GM12878 (cell line): ENCODE measurements at regions not wholly inside any gene's neighbourhood (a gene's known extent, or its start where the extent isn't known, plus 50 kb on each side); places are given as distances from the start of the nearest gene placed in this dataset.

Source experiments
- ASH2L ChIP-seq: fragments of 300-600, 200-600 bp; sonication (generic); IDR thresholded peaks from 2 replicates; pipeline ENCODE4 v1.6.1; 2017; ENCODE audit warnings: low read depth, mild to moderate bottlenecking, borderline replicate concordance
- ATF2 ChIP-seq: IDR thresholded peaks from 2 replicates; pipeline ENCODE4 v1.6.1; 2012; ENCODE audit warnings: low read length, inconsistent platforms
- BCL3 ChIP-seq: IDR thresholded peaks from 2 replicates; pipeline ENCODE4 v1.6.1; 2011; ENCODE audit warnings: borderline replicate concordance, low read depth, mild to moderate bottlenecking, moderate library complexity, low read length; ENCODE audit not compliant: insufficient read depth, poor library complexity, severe bottlenecking
- BHLHE40 ChIP-seq, 2 experiments: fragments of 450-650 bp in 1 of 2; IDR thresholded peaks; 2 replicates each; pipeline ENCODE4 v1.6.1; 2011 to 2017; ENCODE audit warnings: low read depth in 2 of 2, borderline replicate concordance in 1 of 2, improper control_type of control experiment in 1 of 2, low read length in 1 of 2, mild to moderate bottlenecking in 1 of 2
- CEBPZ ChIP-seq: fragments of 150-350 bp; IDR thresholded peaks from 2 replicates; pipeline ENCODE4 v1.6.1; 2016; ENCODE audit warnings: low read depth, low read length
- CHD4 ChIP-seq: fragments of 200-600 bp; sonication (generic); IDR thresholded peaks from 2 replicates; pipeline ENCODE4 v1.6.1; 2016; ENCODE audit warnings: mild to moderate bottlenecking
- CREB1 ChIP-seq: IDR thresholded peaks from 2 replicates; pipeline ENCODE4 v1.6.1; 2012; ENCODE audit warnings: low read depth, mild to moderate bottlenecking, inconsistent platforms
- CREM ChIP-seq: IDR thresholded peaks from 2 replicates; pipeline ENCODE4 v1.6.1; 2014; ENCODE audit warnings: antibody characterized with exemption, low read depth
- DPF2 ChIP-seq: fragments of 450-650 bp; IDR thresholded peaks from 2 replicates; pipeline ENCODE4 v1.6.1; 2017; ENCODE audit warnings: mild to moderate bottlenecking
- E2F4 ChIP-seq: IDR thresholded peaks from 2 replicates; pipeline ENCODE4 v1.6.1; 2012; ENCODE audit warnings: low read depth, low read length, improper control_type of control experiment
- ESRRA ChIP-seq: IDR thresholded peaks from 2 replicates; pipeline ENCODE4 v1.6.1; 2012; ENCODE audit warnings: mild to moderate bottlenecking, low read length, improper control_type of control experiment
- GABPA ChIP-seq: IDR thresholded peaks from 2 replicates; pipeline ENCODE4 v1.6.1; 2014; ENCODE audit warnings: antibody characterized with exemption, low read depth, mild to moderate bottlenecking, inconsistent platforms
- IRF4 ChIP-seq: IDR thresholded peaks from 2 replicates; pipeline ENCODE4 v1.6.1; 2011; ENCODE audit warnings: low read depth, low read length
- JUNB ChIP-seq: IDR thresholded peaks from 2 replicates; pipeline ENCODE4 v1.6.1; 2016; ENCODE audit warnings: antibody characterized with exemption, mild to moderate bottlenecking
- JUND ChIP-seq: IDR thresholded peaks from 2 replicates; pipeline ENCODE4 v1.6.1; 2012; ENCODE audit warnings: low read depth, mild to moderate bottlenecking, low read length, improper control_type of control experiment, moderate library complexity
- KDM1A ChIP-seq: fragments of 200-600 bp; sonication (generic); IDR thresholded peaks from 2 replicates; pipeline ENCODE4 v1.6.1; 2016; ENCODE audit warnings: borderline replicate concordance
- LARP7 ChIP-seq: fragments of 450-650 bp; IDR thresholded peaks from 2 replicates; pipeline ENCODE4 v1.6.1; 2017; ENCODE audit warnings: mild to moderate bottlenecking
- SMARCA5 ChIP-seq: fragments of 450-650 bp; IDR thresholded peaks from 2 replicates; pipeline ENCODE4 v1.6.1; 2017; ENCODE audit warnings: mild to moderate bottlenecking
- TCF12 ChIP-seq: IDR thresholded peaks from 2 replicates; pipeline ENCODE4 v1.6.1; 2011; ENCODE audit warnings: low read depth, mild to moderate bottlenecking, low read length
- ZNF687 ChIP-seq: fragments of 450-650 bp; IDR thresholded peaks from 2 replicates; pipeline ENCODE4 v1.6.1; 2017; ENCODE audit warnings: mild to moderate bottlenecking, moderate library complexity

- TF ChIP-seq CREM = peak; percentile 60; the same call in 1 of the 2 replicates
- TF ChIP-seq E2F4 = no peak
- TF ChIP-seq JUND = 0 out of 2 replicates have a peak, but pooled peaks have one; percentile 17
- no peak for TF ChIP-seq DPF2
- TF ChIP-seq ATF2 = peak; percentile 87
- TF ChIP-seq BCL3 = peak; percentile 33
- TF ChIP-seq ZNF687 = peak; percentile 48; the same call in 1 of the 2 replicates
- TF ChIP-seq TCF12 = peak; percentile 53; the same call in 1 of the 2 replicates
- TF ChIP-seq LARP7 = no peak
- TF ChIP-seq CEBPZ = no peak
- no peak for TF ChIP-seq ASH2L
- TF ChIP-seq JUNB = peak; percentile 61
- TF ChIP-seq BHLHE40 (IDR thresholded peaks at IDR 0.05; ENCODE audit: borderline replicate concordance in 1 of 2, low read depth in 2 of 2, low read length in 1 of 2) = peak in 1 of 2 experiments; percentile 35; a peak in 2 of 4 replicates
- no peak for TF ChIP-seq SMARCA5
- TF ChIP-seq CHD4 = no peak
- no peak for TF ChIP-seq ESRRA
- no peak for TF ChIP-seq GABPA
- TF ChIP-seq IRF4 = peak; percentile 23; the same call in 1 of the 2 replicates
- no peak for TF ChIP-seq KDM1A
- 0 out of 2 replicates have a peak, but pooled peaks have one; percentile 52 for TF ChIP-seq CREB1
These were observed 345.4 kb downstream of the SOX9 start (continued) for GRCh38 chr17:72466199-72466598.
